HEK293T (cell line): ENCODE measurements at regions not wholly inside any gene's neighbourhood (a gene's known extent, or its start where the extent isn't known, plus 50 kb on each side); places are given as distances from the start of the nearest gene placed in this dataset.

Experiments
- ARNT ChIP-seq: fragments of 450-650 bp; IDR thresholded peaks from 2 replicates; pipeline ENCODE4 v1.6.1; 2017; ENCODE audit warnings: mild to moderate bottlenecking
- BHLHE40 ChIP-seq: fragments of 450-650 bp; IDR thresholded peaks from 2 replicates; pipeline ENCODE4 v1.6.1; 2016; ENCODE audit warnings: mild to moderate bottlenecking, moderate library complexity, borderline replicate concordance
- SP1 ChIP-seq: fragments of 450-650 bp; IDR thresholded peaks from 2 replicates; pipeline ENCODE4 v1.6.1; 2017

DNA sequence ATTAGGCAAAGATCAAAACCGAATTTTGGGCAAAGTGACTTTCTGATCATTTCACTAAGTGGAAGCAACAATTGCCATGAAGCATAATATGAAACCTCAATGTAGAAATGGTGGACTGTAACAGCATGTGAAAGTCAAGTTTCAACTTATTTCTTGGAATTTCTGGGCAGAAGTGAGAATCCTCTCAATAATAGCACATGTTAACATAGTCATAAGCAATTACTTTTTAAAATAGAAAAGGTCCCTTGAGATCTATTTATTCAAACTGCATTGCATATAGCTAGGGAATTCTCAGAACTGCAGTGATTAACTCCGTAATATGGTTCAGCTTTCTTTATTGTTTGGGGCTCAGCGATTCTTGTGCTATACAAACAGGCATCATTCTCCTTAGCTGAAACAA, 136.7 kb upstream of the ATP2B1 start:
- TF ChIP-seq BHLHE40 (no peak), ARNT (no peak), SP1 (no peak)
